ENCODE measurements at regions not wholly inside any gene's neighbourhood (a gene's known extent, or its start where the extent isn't known, plus 50 kb on each side); places are given as distances from the start of the nearest gene placed in this dataset.

GRCh38 chr5:56503929-56504328 lies 270.8 kb upstream of the ANKRD55 start:
- TF ChIP-seq CTCF (IDR thresholded peaks at IDR 0.05; ENCODE audit: low read depth, low read length) (no peak), MYC (IDR thresholded peaks at IDR 0.05; ENCODE audit: low read depth, low read length) (no peak), POLR2A (IDR thresholded peaks at IDR 0.05; ENCODE audit: extremely low read depth, insufficient read length) (no peak), MAX (IDR thresholded peaks at IDR 0.05; ENCODE audit: low read depth, low read length) (no peak)
